Retinal pigment epithelial cell (primary cell): ENCODE measurements at regions not wholly inside any gene's neighbourhood (a gene's known extent, or its start where the extent isn't known, plus 50 kb on each side); places are given as distances from the start of the nearest gene placed in this dataset.
A peak's percentile ranks its signal among the peaks of the same experiment; 100 is the strongest.

Source experiments
- DNase-seq: peaks from one replicate; pipeline ENCODE4 v3.0.0-alpha.2; 2010; ENCODE audit warnings: low read depth
- H3K4me3 ChIP-seq: 2 replicates; pipeline ENCODE4 v1.5.1; 2011; ENCODE audit warnings: mild to moderate bottlenecking, low read length, control low read depth, moderate library complexity
- CTCF ChIP-seq: conservative IDR thresholded peaks from 2 replicates; pipeline ENCODE4 v1.5.1; 2011; ENCODE audit warnings: low read depth, low read length, control low read depth, inconsistent platforms

GRCh38 chr9:1612886-1613285, 402.3 kb upstream of the SMARCA2 start:
- H3K4me3 ChIP-seq = no peak overlapping the region
- no peak for DNase-seq
- no peak for TF ChIP-seq CTCF

- TF ChIP-seq CTCF = no peak
- no peak overlapping the region for H3K4me3 ChIP-seq
- no peak for DNase-seq
These were observed 397.7 kb upstream of the SMARCA2 start for GRCh38 chr9:1617419-1617818.

GRCh38 chr9:1619915-1620710, 395.0 kb upstream of the SMARCA2 start:
- TF ChIP-seq CTCF = no peak
- H3K4me3 ChIP-seq = no peak overlapping the region
- no peak for DNase-seq

- H3K4me3 ChIP-seq = no peak overlapping the region
- DNase-seq = no peak
- TF ChIP-seq CTCF = no peak
These were observed 377.7 kb upstream of the SMARCA2 start for GRCh38 chr9:1637401-1637800.

GRCh38 chr9:1639166-1639565, 376.0 kb upstream of the SMARCA2 start:
- H3K4me3 ChIP-seq = no peak overlapping the region
- no peak for TF ChIP-seq CTCF
- DNase-seq = no peak

- TF ChIP-seq CTCF = no peak
- H3K4me3 ChIP-seq = no peak overlapping the region
- DNase-seq = peak; percentile 97
These were observed 367.4 kb upstream of the SMARCA2 start for GRCh38 chr9:1647776-1648175.

- no peak overlapping the region for H3K4me3 ChIP-seq
- TF ChIP-seq CTCF = no peak
- no peak for DNase-seq
These were observed 361.9 kb upstream of the SMARCA2 start for GRCh38 chr9:1653282-1653681.
